HepG2 (cell line): ENCODE measurements at regions not wholly inside any gene's neighbourhood (a gene's known extent, or its start where the extent isn't known, plus 50 kb on each side); places are given as distances from the start of the nearest gene placed in this dataset.
A peak's percentile ranks its signal among the peaks of the same experiment; 100 is the strongest.

Experiments
- ATAC-seq: fragments of 200-7000 bp; cut with Tn5 transposase; 3 replicates; pipeline ENCODE4 v1.9.1; 2020; ENCODE audit warnings: mild to moderate bottlenecking, moderate library complexity
- BruUV-seq: library from RNA; stranded (reverse); fragments of 400-500 nt; replicated peaks from 2 replicates; lab custom pipeline; 2021; lab: Mats Ljungman, UMichigan
- CTCF ChIA-PET: fragments of 300-600 bp; formaldehyde crosslinking; extraction: SDS; loops from one replicate; lab custom pipeline; 2021; ENCODE audit warnings: low total read pairs, inconsistent platforms, low intra/inter-chr PET ratio; lab: Yijun Ruan, JAX
- POLR2A ChIA-PET: fragments of 350-600 bp; sonication (Branson Sonifier 250); formaldehyde crosslinking; loops from one replicate; lab custom pipeline; 2020; ENCODE audit warnings: antibody characterized with exemption, inconsistent platforms; lab: Yijun Ruan, JAX
- DNase-seq: peaks from one replicate; pipeline ENCODE4 v3.0.0-alpha.2; 2015; ENCODE audit warnings: low spot score
- FAIRE-seq: peaks from 3 replicates; lab custom pipeline; 2011; peaks lifted over from hg19 to GRCh38; lab: Jason Lieb, UNC
- H2AFZ ChIP-seq: one replicate; pipeline ENCODE4 v1.6.1; 2011; ENCODE audit warnings: low read length, inconsistent platforms
- H3K27ac ChIP-seq: fragments of 300-600 bp; 3 replicates; pipeline ENCODE4 v1.8.0; 2011; ENCODE audit warnings: mixed run types, mild to moderate bottlenecking, mixed read lengths, low read length, inconsistent platforms; ENCODE audit not compliant: insufficient read depth; ENCODE audit errors: extremely low read length
- H3K27me3 ChIP-seq, 2 experiments: fragments of 200-600 bp in 1 of 2; 2 replicates in 1 of 2; 3 replicates in 1 of 2; pipeline versions ENCODE4 v1.6.0 to v1.8.0; 2011; ENCODE audit warnings: low read length in 2 of 2, mild to moderate bottlenecking in 2 of 2, moderate library complexity in 2 of 2, inconsistent platforms in 1 of 2; ENCODE audit not compliant: insufficient read depth in 2 of 2, control insufficient read depth in 1 of 2
- H3K36me3 ChIP-seq, 2 experiments: fragments of 200-600 bp in 1 of 2; replicated peaks in 1 of 2; 2 replicates in 1 of 2; 3 replicates in 1 of 2; pipeline versions ENCODE4 v1.5.1 to v1.8.0; 2011; ENCODE audit warnings: low read length in 2 of 2, inconsistent platforms in 1 of 2; ENCODE audit not compliant: insufficient read depth in 2 of 2, control insufficient read depth in 1 of 2
- H3K4me1 ChIP-seq: 2 replicates; pipeline ENCODE4 v1.5.1; 2012; ENCODE audit warnings: low read length, inconsistent platforms; ENCODE audit not compliant: insufficient read depth
- H3K4me2 ChIP-seq: 2 replicates; pipeline ENCODE4 v1.6.0; 2011; ENCODE audit warnings: low read depth, low read length, inconsistent platforms
- H3K4me3 ChIP-seq, 3 experiments: fragments of 200-600 bp in 1 of 3; sonication (generic), shearing (Covaris generic) in 1 of 3; replicated peaks in 1 of 3; 2 replicates each; pipeline ENCODE4 v1.5.1; 2011 to 2016; ENCODE audit warnings: low read length in 3 of 3, inconsistent platforms in 2 of 3, low read depth in 2 of 3, mild to moderate bottlenecking in 2 of 3, control low read depth in 1 of 3, mixed read lengths in 1 of 3; ENCODE audit not compliant: insufficient read depth in 1 of 3
- H3K79me2 ChIP-seq: one replicate; pipeline ENCODE4 v1.6.1; 2011; ENCODE audit warnings: low read length, inconsistent platforms; ENCODE audit not compliant: insufficient read depth
- H3K9ac ChIP-seq: 2 replicates; pipeline ENCODE4 v1.6.0; 2011; ENCODE audit warnings: mild to moderate bottlenecking, low read depth, low read length, inconsistent platforms; ENCODE audit not compliant: insufficient read depth
- H3K9me3 ChIP-seq: 2 replicates; pipeline ENCODE4 v1.5.1; 2012; ENCODE audit warnings: mild to moderate bottlenecking, low read length
- H4K20me1 ChIP-seq: 2 replicates; pipeline ENCODE4 v1.6.0; 2011; ENCODE audit warnings: inconsistent platforms, mild to moderate bottlenecking, low read length, moderate library complexity; ENCODE audit not compliant: insufficient read depth
- ATF7 ChIP-seq, 2 experiments: fragments of 450-650 bp in 1 of 2; sonication (generic) in 1 of 2; formaldehyde crosslinking in 1 of 2; IDR thresholded peaks; 2 replicates each; pipeline versions ENCODE4 v1.4.0 to v1.6.1; 2016 to 2020; ENCODE audit warnings: antibody characterized with exemption in 1 of 2, mild to moderate bottlenecking in 1 of 2, missing genetic modification reagents in 1 of 2
- POGZ ChIP-seq: sonication (generic); formaldehyde crosslinking; IDR thresholded peaks from 2 replicates; pipeline ENCODE4 v1.4.0; 2020; ENCODE audit warnings: mild to moderate bottlenecking, missing genetic modification reagents
- SP1 ChIP-seq, 2 experiments: fragments of 450-650 bp in 1 of 2; sonication (generic) in 1 of 2; formaldehyde crosslinking in 1 of 2; IDR thresholded peaks; 2 replicates each; pipeline versions ENCODE4 v1.4.0 to v1.6.1; 2016 to 2020; ENCODE audit warnings: missing genetic modification reagents in 1 of 2
- SP4 ChIP-seq: sonication (generic); formaldehyde crosslinking; IDR thresholded peaks from 2 replicates; pipeline ENCODE4 v1.8.1; 2023; ENCODE audit warnings: mild to moderate bottlenecking, missing genetic modification reagents
- WGBS: methylation state at CpG from one replicate; pipeline ENCODE4 v1.1.6; 2017; ENCODE audit warnings: low lambda C conversion rate; 5-methylcytosine and 5-hydroxymethylcytosine counted together
- in situ Hi-C: cut with HindIII; loops from 2 replicates; pipeline ENCODE4 v1.10.0; 2017; ENCODE audit warnings: low pct_unique_long_range_greater_than_20kb; ENCODE audit not compliant: extremely low pct_ligation_motif_present
- intact Hi-C: fragments of 100-400 bp; cut with micrococcal nuclease; formaldehyde crosslinking; loops from one replicate; pipeline ENCODE4 v1.10.0; 2022; ENCODE audit not compliant: unreplicated experiment
- TF ChIP-seq, protein P1 (sequence below): sonication (generic); formaldehyde crosslinking; IDR thresholded peaks from 2 replicates; pipeline ENCODE4 v1.5.1; 2020; ENCODE audit warnings: missing genetic modification reagents, mild to moderate bottlenecking, borderline replicate concordance

GRCh38 chr1:187987236-187987776 is 1158.6 kb downstream of the PLA2G4A start:
- Histone ChIP-seq H2AFZ (no peak overlapping the region), H3K9me3 (no peaks in the 10 kb centered on the region), H4K20me1 (no peaks in the 10 kb centered on the region), H3K4me3 (no peak overlapping the region), H3K4me1 (no peaks in the 10 kb centered on the region), H3K27me3 (no peaks in the 10 kb centered on the region)
- in situ Hi-C loops: no loop called here
- POLR2A ChIA-PET: no interaction called here
- DNase-seq: no peak
- BruUV-seq: no TSS peak
- TF ChIP-seq POGZ (CRISPR knock-in tag) (no peak), SP4 (no peak)
- TF ChIP-seq, protein P1, sequence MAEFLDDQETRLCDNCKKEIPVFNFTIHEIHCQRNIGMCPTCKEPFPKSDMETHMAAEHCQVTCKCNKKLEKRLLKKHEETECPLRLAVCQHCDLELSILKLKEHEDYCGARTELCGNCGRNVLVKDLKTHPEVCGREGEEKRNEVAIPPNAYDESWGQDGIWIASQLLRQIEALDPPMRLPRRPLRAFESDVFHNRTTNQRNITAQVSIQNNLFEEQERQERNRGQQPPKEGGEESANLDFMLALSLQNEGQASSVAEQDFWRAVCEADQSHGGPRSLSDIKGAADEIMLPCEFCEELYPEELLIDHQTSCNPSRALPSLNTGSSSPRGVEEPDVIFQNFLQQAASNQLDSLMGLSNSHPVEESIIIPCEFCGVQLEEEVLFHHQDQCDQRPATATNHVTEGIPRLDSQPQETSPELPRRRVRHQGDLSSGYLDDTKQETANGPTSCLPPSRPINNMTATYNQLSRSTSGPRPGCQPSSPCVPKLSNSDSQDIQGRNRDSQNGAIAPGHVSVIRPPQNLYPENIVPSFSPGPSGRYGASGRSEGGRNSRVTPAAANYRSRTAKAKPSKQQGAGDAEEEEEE (CRISPR knock-in tag): no peak
- TF ChIP-seq, all 625 proteins: peak for 0
- CTCF ChIA-PET: no interaction called here
- intact Hi-C loops: no loop called here
- FAIRE-seq: no peak
- H3K27ac ChIP-seq: no peak overlapping the region
- no peaks in the 10 kb centered on the region for H3K36me3 ChIP-seq
- H3K4me2 ChIP-seq: no peak overlapping the region
- 4% methylated on average over 1 of the region's 1 CpG for WGBS
- H3K79me2 ChIP-seq: no peaks in the 10 kb centered on the region
- ATAC-seq: no peak
- H3K9ac ChIP-seq: no peak overlapping the region

DNA sequence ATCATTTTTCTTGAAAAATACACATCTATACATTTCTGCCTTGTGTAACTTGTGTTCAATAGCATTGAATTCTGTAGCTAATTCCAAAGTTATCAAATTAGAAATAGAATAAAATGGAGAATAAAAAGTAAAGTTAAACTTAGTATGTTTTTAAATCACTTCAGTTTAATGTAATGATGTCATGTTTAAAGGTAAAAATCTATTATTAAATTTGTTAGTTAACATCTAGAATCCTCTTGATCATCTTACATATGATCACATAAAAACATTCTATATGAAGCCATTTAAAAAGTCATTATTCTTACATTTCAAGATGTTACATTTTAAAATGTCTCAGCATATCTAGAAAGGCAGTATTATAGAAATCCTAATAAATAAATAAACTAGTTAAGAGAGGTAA is 1163.2 kb downstream of the PLA2G4A start:
- Histone ChIP-seq H3K9ac (no peak overlapping the region), H4K20me1 (no peaks in the 10 kb centered on the region), H3K9me3 (no peaks in the 10 kb centered on the region), H3K36me3 (no peaks in the 10 kb centered on the region), H2AFZ (no peak overlapping the region), H3K4me2 (no peak overlapping the region), H3K79me2 (no peaks in the 10 kb centered on the region), H3K27me3 (no peaks in the 10 kb centered on the region), H3K4me3 (no peak overlapping the region), H3K4me1 (no peaks in the 10 kb centered on the region), H3K27ac (no peak overlapping the region)
- no peak for FAIRE-seq
- CTCF ChIA-PET: no interaction called here
- ATAC-seq: no peak
- BruUV-seq: no TSS peak
- in situ Hi-C loops (no loop called here), intact Hi-C loops (no loop called here)
- no peak for DNase-seq
- peak; percentile 62; the same call in 1 of the 2 replicates for TF ChIP-seq ATF7 (IDR thresholded peaks at IDR 0.05)
- TF ChIP-seq ATF7 (CRISPR knock-in tag; IDR thresholded peaks at IDR 0.05): no peak
- no peak for TF ChIP-seq SP1 (IDR thresholded peaks at IDR 0.05)
- no peak for TF ChIP-seq SP1 (CRISPR knock-in tag; IDR thresholded peaks at IDR 0.05)
- POLR2A ChIA-PET: no interaction called here
